OCI-LY7 (cell line): ENCODE measurements at regions not wholly inside any gene's neighbourhood (a gene's known extent, or its start where the extent isn't known, plus 50 kb on each side); places are given as distances from the start of the nearest gene placed in this dataset.

ENCODE experiments used
- CTCF ChIP-seq: fragments of 200-600 bp; sonication (generic); conservative IDR thresholded peaks from 2 replicates; pipeline ENCODE4 v1.5.1; 2014; ENCODE audit warnings: mild to moderate bottlenecking, antibody characterized with exemption, low read length, moderate library complexity, mixed read lengths
- EZH2phosphoT487 ChIP-seq: fragments of 200-600 bp; sonication (generic); IDR thresholded peaks from 2 replicates; pipeline ENCODE4 v1.6.1; 2018; ENCODE audit warnings: low read depth, borderline replicate concordance, mild to moderate bottlenecking, mixed run types, antibody characterized with exemption, low read length, moderate library complexity, mixed read lengths

GRCh38 chr16:80389338-80389737, 151.5 kb upstream of the DYNLRB2 start:
- TF ChIP-seq CTCF: no peak
- TF ChIP-seq EZH2phosphoT487: no peak
